Mesenchymal stem cell (in vitro differentiated cells and primary cell): ENCODE measurements at regions not wholly inside any gene's neighbourhood (a gene's known extent, or its start where the extent isn't known, plus 50 kb on each side); places are given as distances from the start of the nearest gene placed in this dataset.

Experiments
- DNase-seq: peaks from one replicate; pipeline ENCODE4 v3.0.0-alpha.2; 2013
- H2AFZ ChIP-seq: one replicate; pipeline ENCODE4 v1.6.1; 2013; ENCODE audit warnings: low read depth, mild to moderate bottlenecking, control low read depth, inconsistent platforms, low read length, moderate library complexity
- H2AK5ac ChIP-seq: 2 replicates; pipeline ENCODE4 v1.6.1; 2013; ENCODE audit warnings: low read length, moderate library complexity, mild to moderate bottlenecking, inconsistent platforms; ENCODE audit not compliant: severe bottlenecking
- H2BK120ac ChIP-seq: one replicate; pipeline ENCODE4 v1.6.1; 2013; ENCODE audit warnings: low read depth, mild to moderate bottlenecking, inconsistent platforms, low read length, moderate library complexity
- H2BK12ac ChIP-seq, 2 experiments: one replicate each; pipeline ENCODE4 v1.6.1; 2013; ENCODE audit warnings: inconsistent platforms in 2 of 2, low read length in 2 of 2, mild to moderate bottlenecking in 2 of 2, moderate library complexity in 2 of 2, control low read depth in 1 of 2
- H2BK15ac ChIP-seq: one replicate; pipeline ENCODE4 v1.6.1; 2013; ENCODE audit warnings: mild to moderate bottlenecking, low read depth, inconsistent platforms; ENCODE audit not compliant: poor library complexity, severe bottlenecking
- H2BK5ac ChIP-seq: 2 replicates; pipeline ENCODE4 v1.6.1; 2013; ENCODE audit warnings: low read depth, mild to moderate bottlenecking, low read length, control low read depth, inconsistent platforms; ENCODE audit not compliant: poor library complexity, severe bottlenecking
- H3K14ac ChIP-seq, 2 experiments: one replicate each; pipeline ENCODE4 v1.6.1; 2013; ENCODE audit warnings: inconsistent platforms in 2 of 2, low read length in 2 of 2, control low read depth in 1 of 2, mild to moderate bottlenecking in 1 of 2, moderate library complexity in 1 of 2
- H3K18ac ChIP-seq, 2 experiments: one replicate each; pipeline ENCODE4 v1.6.1; 2013; ENCODE audit warnings: inconsistent platforms in 2 of 2, low read length in 2 of 2, control low read depth in 1 of 2, low read depth in 1 of 2, mild to moderate bottlenecking in 1 of 2
- H3K23ac ChIP-seq, 2 experiments: one replicate each; pipeline ENCODE4 v1.6.1; 2013; ENCODE audit warnings: inconsistent platforms in 2 of 2, low read length in 2 of 2, mild to moderate bottlenecking in 2 of 2, moderate library complexity in 2 of 2, control low read depth in 1 of 2
- H3K27ac ChIP-seq: 2 replicates; pipeline ENCODE4 v1.5.1; 2013; ENCODE audit warnings: mild to moderate bottlenecking, moderate library complexity, low read length, control low read depth, inconsistent platforms; ENCODE audit not compliant: poor library complexity, severe bottlenecking
- H3K27me3 ChIP-seq, 2 experiments: 2 replicates each; pipeline versions ENCODE4 v1.6.1 to v1.7.0; 2013; ENCODE audit warnings: low read length in 2 of 2, mild to moderate bottlenecking in 2 of 2, moderate library complexity in 2 of 2, control low read depth in 1 of 2, inconsistent platforms in 1 of 2; ENCODE audit not compliant: control insufficient read depth in 1 of 2, insufficient read depth in 1 of 2
- H3K36me3 ChIP-seq, 2 experiments: 2 replicates each; pipeline versions ENCODE4 v1.6.1 to v1.7.0; 2013; ENCODE audit warnings: low read length in 2 of 2, control low read depth in 1 of 2, inconsistent platforms in 1 of 2, low read depth in 1 of 2, mild to moderate bottlenecking in 1 of 2; ENCODE audit not compliant: insufficient read depth in 2 of 2, control insufficient read depth in 1 of 2
- H3K4ac ChIP-seq, 2 experiments: one replicate each; pipeline ENCODE4 v1.6.1; 2013; ENCODE audit warnings: inconsistent platforms in 2 of 2, low read length in 2 of 2, mild to moderate bottlenecking in 2 of 2, moderate library complexity in 2 of 2, control low read depth in 1 of 2, low read depth in 1 of 2
- H3K4me1 ChIP-seq: 2 replicates; pipeline ENCODE4 v1.6.1; 2013; ENCODE audit warnings: low read depth, low read length, control low read depth; ENCODE audit not compliant: control insufficient read depth, insufficient read depth
- H3K4me2 ChIP-seq: 2 replicates; pipeline ENCODE4 v1.6.1; 2013; ENCODE audit warnings: low read length, mild to moderate bottlenecking, inconsistent platforms; ENCODE audit not compliant: poor library complexity, severe bottlenecking
- H3K4me3 ChIP-seq, 2 experiments: 2 replicates each; pipeline versions ENCODE4 v1.5.1 to v1.7.0; 2013; ENCODE audit warnings: low read length in 2 of 2, mild to moderate bottlenecking in 2 of 2, control low read depth in 1 of 2, low read depth in 1 of 2; ENCODE audit not compliant: insufficient read depth in 1 of 2
- H3K79me1 ChIP-seq: replicated peaks from 2 replicates; pipeline ENCODE4 v1.6.1; 2013; ENCODE audit warnings: mild to moderate bottlenecking, control low read depth, low read length, inconsistent platforms; ENCODE audit not compliant: poor library complexity, severe bottlenecking
- H3K9ac ChIP-seq: 2 replicates; pipeline ENCODE4 v1.7.0; 2013; ENCODE audit warnings: mild to moderate bottlenecking, low read length, moderate library complexity
- H3K9me3 ChIP-seq: 2 replicates; pipeline ENCODE4 v1.7.0; 2013; ENCODE audit warnings: mild to moderate bottlenecking, low read length; ENCODE audit not compliant: control insufficient read depth
- H4K8ac ChIP-seq: one replicate; pipeline ENCODE4 v1.6.1; 2013; ENCODE audit warnings: inconsistent platforms, mild to moderate bottlenecking, low read length, moderate library complexity
- H4K91ac ChIP-seq: one replicate; pipeline ENCODE4 v1.6.1; 2013; ENCODE audit warnings: mild to moderate bottlenecking, low read length, inconsistent platforms
- WGBS: methylation state at CpG from one replicate; pipeline ENCODE4 v1.1.7; 2013; ENCODE audit warnings: mixed read lengths; 5-methylcytosine and 5-hydroxymethylcytosine counted together

DNA sequence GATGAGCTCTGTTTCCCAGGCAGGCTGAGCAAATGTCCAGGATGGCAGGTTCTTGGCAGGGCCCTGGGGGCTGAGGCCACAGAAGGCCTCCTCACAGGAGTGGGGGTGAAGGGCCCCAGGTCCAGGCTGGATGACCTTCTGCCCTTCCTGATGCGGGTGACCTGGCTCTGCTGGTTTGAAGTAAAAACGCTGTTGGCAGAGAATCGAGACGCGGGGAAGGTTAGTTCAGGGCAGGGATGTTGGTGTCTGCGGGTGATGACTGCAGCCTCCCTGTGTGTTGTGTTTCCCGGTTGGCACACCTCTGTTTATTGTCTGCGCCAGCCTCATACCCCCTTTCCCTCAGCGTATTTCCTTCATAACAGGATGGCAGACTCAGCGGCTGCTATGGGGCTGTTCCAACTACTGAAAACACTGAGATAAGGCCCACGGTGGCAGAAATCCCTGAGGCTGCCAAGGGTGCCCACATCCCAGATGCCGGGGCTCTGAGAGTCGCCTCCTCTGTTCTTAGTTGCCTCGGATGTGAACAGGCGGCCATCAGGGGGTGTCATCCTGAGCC, 104.6 kb downstream of the METRNL start:
- Histone ChIP-seq H4K8ac (no peak overlapping the region), H3K9ac (no peak overlapping the region), H3K79me1 (no peaks in the 10 kb centered on the region), H3K9me3 (peaks cover 13% of the 10 kb centered on the region), H3K4me2 (no peak overlapping the region), H3K18ac (no peak overlapping the region), H2BK12ac (no peak overlapping the region), H3K14ac (no peak overlapping the region), H3K4me1 (peaks cover 5% of the 10 kb centered on the region), H3K27me3 (no peaks in the 10 kb centered on the region), H2BK120ac (no peak overlapping the region), H2BK5ac (no peak overlapping the region), H2AK5ac (no peak overlapping the region), H3K27ac (no peak overlapping the region), H2AFZ (no peak overlapping the region), H3K23ac (no peak overlapping the region), H3K36me3 (no peaks in the 10 kb centered on the region), H3K4me3 (no peak overlapping the region), H3K4ac (no peak overlapping the region), H4K91ac (no peak overlapping the region), H2BK15ac (no peak overlapping the region)
- 84% methylated on average over 15 of the region's 15 CpGs for WGBS
- DNase-seq: no peak

GRCh38 chr17:83185023-83186002, 105.9 kb downstream of the METRNL start:
- DNase-seq: no peak
- H3K36me3 ChIP-seq: no peaks in the 10 kb centered on the region
- H3K4me2 ChIP-seq: no peak overlapping the region
- H2BK15ac ChIP-seq: no peak overlapping the region
- peaks cover 14% of the 10 kb centered on the region for H3K9me3 ChIP-seq
- no peak overlapping the region for H3K23ac ChIP-seq
- no peak overlapping the region for H3K9ac ChIP-seq
- 93% methylated on average over 5 of the region's 9 CpGs for WGBS
- H3K79me1 ChIP-seq: no peaks in the 10 kb centered on the region
- H3K4ac ChIP-seq: no peak overlapping the region
- H2AK5ac ChIP-seq: no peak overlapping the region
- H3K27ac ChIP-seq: no peak overlapping the region
- H2BK120ac ChIP-seq: no peak overlapping the region
- no peaks in the 10 kb centered on the region for H3K27me3 ChIP-seq
- H3K14ac ChIP-seq: no peak overlapping the region
- H4K91ac ChIP-seq: no peak overlapping the region
- no peak overlapping the region for H3K4me3 ChIP-seq
- H2BK12ac ChIP-seq: no peak overlapping the region
- H3K4me1 ChIP-seq: peaks cover 17% of the 10 kb centered on the region
- no peak overlapping the region for H2BK5ac ChIP-seq
- no peak overlapping the region for H2AFZ ChIP-seq
- H4K8ac ChIP-seq: no peak overlapping the region
- no peak overlapping the region for H3K18ac ChIP-seq

DNA sequence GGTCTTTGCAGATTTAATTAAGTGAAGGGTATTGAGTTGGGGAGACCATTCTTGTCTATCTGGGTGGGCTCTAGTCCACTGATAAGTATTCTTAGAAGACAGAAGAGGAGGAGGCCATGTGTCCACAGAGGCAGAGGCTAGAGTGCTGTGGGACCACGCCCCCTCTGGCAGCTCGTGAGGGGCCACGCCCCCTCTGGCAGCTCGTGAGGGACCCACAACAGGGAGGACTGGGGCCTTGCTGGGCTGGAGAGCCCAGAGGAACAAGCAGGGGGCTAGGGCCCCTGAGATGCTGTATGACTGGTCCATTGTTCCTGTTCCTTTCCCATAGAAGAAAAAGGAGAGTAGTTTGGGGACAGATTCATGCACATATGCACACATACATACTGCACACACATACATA, 106.8 kb downstream of the METRNL start:
- Histone ChIP-seq H2BK12ac (no peak overlapping the region), H3K4ac (no peak overlapping the region), H4K8ac (no peak overlapping the region), H2BK15ac (no peak overlapping the region), H2BK5ac (no peak overlapping the region), H2AK5ac (no peak overlapping the region), H3K4me2 (no peak overlapping the region), H3K36me3 (no peaks in the 10 kb centered on the region), H3K4me3 (no peak overlapping the region), H3K79me1 (no peaks in the 10 kb centered on the region), H3K14ac (no peak overlapping the region), H3K18ac (no peak overlapping the region), H2BK120ac (no peak overlapping the region), H3K27ac (no peak overlapping the region), H3K23ac (no peak overlapping the region), H3K9me3 (peaks cover 14% of the 10 kb centered on the region), H2AFZ (no peak overlapping the region), H3K4me1 (peaks cover 26% of the 10 kb centered on the region), H4K91ac (no peak overlapping the region), H3K9ac (no peak overlapping the region), H3K27me3 (no peaks in the 10 kb centered on the region)
- 74% methylated on average over 4 of the region's 4 CpGs for WGBS
- no peak for DNase-seq

DNA sequence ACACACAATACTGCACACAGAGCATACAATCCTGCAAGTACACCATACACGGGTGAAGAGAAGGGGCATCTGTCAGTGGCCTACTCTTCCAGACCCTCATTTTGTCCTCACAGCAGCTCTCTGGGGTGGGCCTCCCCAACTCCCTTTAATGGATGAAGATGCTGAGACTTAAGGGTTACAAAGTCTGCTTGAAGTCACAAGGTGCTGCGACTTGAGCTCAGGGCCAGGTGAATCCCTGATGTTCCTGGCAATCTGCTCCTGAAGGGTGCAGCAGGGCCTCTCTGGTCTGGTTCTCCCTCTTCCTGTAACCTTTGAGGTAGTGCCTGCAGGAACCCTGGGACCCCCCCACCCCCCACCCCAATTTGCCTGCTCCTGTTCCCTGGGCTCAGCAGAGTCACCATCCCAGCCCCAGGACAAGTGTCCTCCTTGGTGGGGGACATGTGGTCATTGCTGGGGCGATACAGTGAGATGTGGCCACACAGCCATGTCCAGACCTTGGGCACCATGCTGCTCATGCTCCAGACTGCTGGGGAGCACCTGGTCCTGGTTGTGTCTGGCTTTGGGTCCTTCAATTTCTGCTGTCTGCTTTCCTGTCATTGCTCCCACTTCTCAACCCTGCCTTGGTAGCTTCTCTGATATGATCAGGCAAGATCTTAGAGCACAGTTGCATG, 107.5 kb downstream of the METRNL start:
- Histone ChIP-seq H3K14ac (no peak overlapping the region), H4K91ac (no peak overlapping the region), H2BK120ac (no peak overlapping the region), H3K23ac (no peak overlapping the region), H2BK15ac (no peak overlapping the region), H3K27me3 (no peaks in the 10 kb centered on the region), H2AFZ (no peak overlapping the region), H4K8ac (no peak overlapping the region), H3K18ac (no peak overlapping the region), H2BK12ac (no peak overlapping the region), H3K4me1 (peaks cover 29% of the 10 kb centered on the region), H2AK5ac (no peak overlapping the region), H3K9me3 (peaks cover 14% of the 10 kb centered on the region), H3K27ac (no peak overlapping the region), H3K4me3 (no peak overlapping the region), H3K9ac (no peak overlapping the region), H3K4me2 (no peak overlapping the region), H3K79me1 (no peaks in the 10 kb centered on the region), H3K4ac (no peak overlapping the region), H2BK5ac (no peak overlapping the region), H3K36me3 (no peaks in the 10 kb centered on the region)
- DNase-seq: no peak
- WGBS: 81% methylated on average over 3 of the region's 3 CpGs
